ENCODE measurements at regions not wholly inside any gene's neighbourhood (a gene's known extent, or its start where the extent isn't known, plus 50 kb on each side); places are given as distances from the start of the nearest gene placed in this dataset.
A peak's percentile ranks its signal among the peaks of the same experiment; 100 is the strongest.
"Not testable (repeated sequence)": the region's sequence is repeated elsewhere in the genome, so short reads cannot be mapped to it uniquely, and the experiment has no call there.

- DNase-seq (ENCODE audit: low read depth in 4 of 4, low spot score in 3 of 4) = no peak
These were observed 224.5 kb downstream of the RFPL4B start for GRCh38 chr6:112571488-112572270.

- DNase-seq (ENCODE audit: low read depth in 4 of 4, low spot score in 3 of 4) = no peak
These were observed 227.1 kb downstream of the RFPL4B start for GRCh38 chr6:112574190-112574589.

GRCh38 chr6:112575309-112575834 lies 228.2 kb downstream of the RFPL4B start:
- no peak for DNase-seq (ENCODE audit: low read depth in 4 of 4, low spot score in 3 of 4)

- DNase-seq (ENCODE audit: low read depth in 4 of 4, low spot score in 3 of 4) = no peak
These were observed 229.3 kb downstream of the RFPL4B start for GRCh38 chr6:112576423-112576822.

GRCh38 chr6:112579601-112580000 lies 232.5 kb downstream of the RFPL4B start:
- DNase-seq (ENCODE audit: low read depth in 4 of 4, low spot score in 3 of 4) = no peak

GRCh38 chr6:112581015-112581414 lies 233.9 kb downstream of the RFPL4B start:
- no peak for DNase-seq (ENCODE audit: low read depth in 4 of 4, low spot score in 3 of 4)

- no peak for DNase-seq (ENCODE audit: low read depth in 4 of 4, low spot score in 3 of 4)
These were observed 243.2 kb downstream of the RFPL4B start for GRCh38 chr6:112590326-112590725.

GRCh38 chr6:112591329-112591728 lies 244.2 kb downstream of the RFPL4B start:
- DNase-seq (ENCODE audit: low read depth in 4 of 4, low spot score in 3 of 4) = no peak

GRCh38 chr6:112592159-112592558 lies 245.0 kb downstream of the RFPL4B start:
- DNase-seq (ENCODE audit: low read depth in 4 of 4, low spot score in 3 of 4) = no peak

- no peak for DNase-seq (ENCODE audit: low read depth in 4 of 4, low spot score in 3 of 4)
These were observed 247.9 kb downstream of the RFPL4B start for GRCh38 chr6:112594886-112595594.

GRCh38 chr6:112595841-112596240 lies 248.7 kb downstream of the RFPL4B start:
- DNase-seq (ENCODE audit: low read depth in 4 of 4, low spot score in 3 of 4) = no peak

GRCh38 chr6:112597176-112597575 lies 250.0 kb downstream of the RFPL4B start:
- no peak for DNase-seq (ENCODE audit: low read depth in 4 of 4, low spot score in 3 of 4)

- DNase-seq (ENCODE audit: low read depth in 4 of 4, low spot score in 3 of 4) = no peak
These were observed 253.0 kb downstream of the RFPL4B start for GRCh38 chr6:112600168-112600567.

- DNase-seq (ENCODE audit: low read depth in 4 of 4, low spot score in 3 of 4) = no peak
These were observed 256.6 kb downstream of the RFPL4B start for GRCh38 chr6:112603726-112604125.

- DNase-seq (ENCODE audit: low read depth in 4 of 4, low spot score in 3 of 4) = peak in 1 of 4 donors; percentile 2
These were observed 259.7 kb downstream of the RFPL4B start for GRCh38 chr6:112606656-112607435.

GRCh38 chr6:112608925-112609324 lies 261.8 kb downstream of the RFPL4B start:
- DNase-seq (ENCODE audit: low read depth in 4 of 4, low spot score in 3 of 4) = not testable (repeated sequence)

- no peak for DNase-seq (ENCODE audit: low read depth in 4 of 4, low spot score in 3 of 4)
These were observed 266.3 kb downstream of the RFPL4B start for GRCh38 chr6:112613410-112613809.

- no peak for DNase-seq (ENCODE audit: low read depth in 4 of 4, low spot score in 3 of 4)
These were observed 271.7 kb downstream of the RFPL4B start for GRCh38 chr6:112618849-112619248.

GRCh38 chr6:112620812-112621569 lies 273.9 kb downstream of the RFPL4B start:
- no peak for DNase-seq (ENCODE audit: low read depth in 4 of 4, low spot score in 3 of 4)

- no peak for DNase-seq (ENCODE audit: low read depth in 4 of 4, low spot score in 3 of 4)
These were observed 274.9 kb downstream of the RFPL4B start for GRCh38 chr6:112622036-112622435.

All from right renal pelvis (tissue), 4 donors.